Fibroblast of lung (primary cell): ENCODE measurements at regions not wholly inside any gene's neighbourhood (a gene's known extent, or its start where the extent isn't known, plus 50 kb on each side); places are given as distances from the start of the nearest gene placed in this dataset.
"Not testable (repeated sequence)": the region's sequence is repeated elsewhere in the genome, so short reads cannot be mapped to it uniquely, and the experiment has no call there.

Experiments used
- DNase-seq, 2 donors: peaks; one replicate each; pipeline versions ENCODE4 v3.0.0 to v3.0.0-alpha.2; 2010; ENCODE audit warnings: low read depth in 2 of 2
- H2AFZ ChIP-seq: 2 replicates; pipeline ENCODE4 v1.5.1; 2012; ENCODE audit warnings: low read length, control low read depth, inconsistent platforms
- H3K27ac ChIP-seq: 2 replicates; pipeline ENCODE4 v1.5.1; 2011; ENCODE audit warnings: low read length, control low read depth; ENCODE audit not compliant: insufficient read depth
- H3K27me3 ChIP-seq: 2 replicates; pipeline ENCODE4 v1.5.1; 2011; ENCODE audit warnings: mild to moderate bottlenecking, low read length; ENCODE audit not compliant: control insufficient read depth, insufficient read depth
- H3K36me3 ChIP-seq: 2 replicates; pipeline ENCODE4 v1.5.1; 2011; ENCODE audit warnings: low read length; ENCODE audit not compliant: control insufficient read depth, insufficient read depth
- H3K4me1 ChIP-seq: 2 replicates; pipeline ENCODE4 v1.5.1; 2011; ENCODE audit warnings: low read length; ENCODE audit not compliant: control insufficient read depth, insufficient read depth; ENCODE audit errors: extremely low read depth
- H3K4me2 ChIP-seq: 2 replicates; pipeline ENCODE4 v1.5.1; 2011; ENCODE audit warnings: low read length, control low read depth; ENCODE audit not compliant: insufficient read depth; ENCODE audit errors: extremely low read depth
- H3K4me3 ChIP-seq, 4 experiments: fragments of 200-600 bp in 1 of 4; sonication (generic) in 1 of 4; replicated peaks in 1 of 4; 2 replicates each; pipeline ENCODE4 v1.5.1; 2011 to 2016; ENCODE audit warnings: low read length in 4 of 4, low read depth in 3 of 4, mild to moderate bottlenecking in 3 of 4, control low read depth in 2 of 4, inconsistent platforms in 1 of 4, mixed read lengths in 1 of 4; ENCODE audit not compliant: insufficient read depth in 1 of 4; ENCODE audit errors: control extremely low read depth in 1 of 4
- H3K79me2 ChIP-seq: 2 replicates; pipeline ENCODE4 v1.5.1; 2012; ENCODE audit warnings: mild to moderate bottlenecking, low read length, inconsistent platforms; ENCODE audit not compliant: control insufficient read depth, insufficient read depth
- H3K9ac ChIP-seq: 2 replicates; pipeline ENCODE4 v1.5.1; 2011; ENCODE audit warnings: mild to moderate bottlenecking, low read length, control low read depth; ENCODE audit not compliant: insufficient read depth
- H3K9me3 ChIP-seq: 2 replicates; pipeline ENCODE4 v1.5.1; 2012; ENCODE audit warnings: low read depth, low read length; ENCODE audit not compliant: control insufficient read depth, insufficient read depth
- H4K20me1 ChIP-seq: 2 replicates; pipeline ENCODE4 v1.5.1; 2011; ENCODE audit warnings: low read length; ENCODE audit not compliant: control insufficient read depth, insufficient read depth; ENCODE audit errors: extremely low read depth
- EZH2 ChIP-seq: IDR thresholded peaks from 2 replicates; pipeline ENCODE4 v1.5.1; 2012; ENCODE audit warnings: low read length, control low read depth, mild to moderate bottlenecking; ENCODE audit errors: missing control alignments
- TF ChIP-seq, protein P1 (sequence below), 2 donors: IDR thresholded peaks in 1 of 2; conservative IDR thresholded peaks in 1 of 2; 1 replicate in 1 of 2; 2 replicates in 1 of 2; pipeline ENCODE4 v1.5.1; 2011 to 2012; ENCODE audit warnings: low read length in 2 of 2, control low read depth in 1 of 2, inconsistent platforms in 1 of 2, low read depth in 1 of 2, mild to moderate bottlenecking in 1 of 2

DNA sequence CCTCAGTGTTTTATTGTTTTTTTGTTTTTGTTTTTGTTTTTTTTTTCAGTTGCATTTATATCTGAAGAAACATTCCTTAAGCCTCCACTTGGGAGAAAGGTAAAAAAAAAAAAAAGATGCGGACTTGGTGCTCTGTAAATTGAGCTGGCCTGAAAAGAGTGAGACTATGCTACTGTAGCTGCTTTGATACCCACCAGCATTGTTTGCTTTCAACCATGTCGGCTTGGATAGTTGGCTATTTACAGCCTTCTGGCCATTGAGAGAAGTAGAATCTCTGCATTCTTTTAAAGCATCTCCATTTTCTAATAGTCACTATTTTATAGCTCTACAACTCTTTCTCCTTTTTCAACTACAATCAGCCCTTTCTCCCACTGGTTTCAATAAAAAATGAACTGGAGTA is 149.6 kb downstream of the ZIC4 start:
- Histone ChIP-seq H3K36me3 (no peaks in the 10 kb centered on the region), H3K79me2 (no peaks in the 10 kb centered on the region), H3K4me2 (no peak overlapping the region), H2AFZ (no peak overlapping the region), H3K4me3 (no peak overlapping the region), H3K9me3 (no peaks in the 10 kb centered on the region), H3K9ac (no peak overlapping the region), H4K20me1 (no peaks in the 10 kb centered on the region), H3K27ac (no peak overlapping the region), H3K4me1 (no peaks in the 10 kb centered on the region), H3K27me3 (no peaks in the 10 kb centered on the region)
- TF ChIP-seq EZH2: no peak
- TF ChIP-seq, protein P1, sequence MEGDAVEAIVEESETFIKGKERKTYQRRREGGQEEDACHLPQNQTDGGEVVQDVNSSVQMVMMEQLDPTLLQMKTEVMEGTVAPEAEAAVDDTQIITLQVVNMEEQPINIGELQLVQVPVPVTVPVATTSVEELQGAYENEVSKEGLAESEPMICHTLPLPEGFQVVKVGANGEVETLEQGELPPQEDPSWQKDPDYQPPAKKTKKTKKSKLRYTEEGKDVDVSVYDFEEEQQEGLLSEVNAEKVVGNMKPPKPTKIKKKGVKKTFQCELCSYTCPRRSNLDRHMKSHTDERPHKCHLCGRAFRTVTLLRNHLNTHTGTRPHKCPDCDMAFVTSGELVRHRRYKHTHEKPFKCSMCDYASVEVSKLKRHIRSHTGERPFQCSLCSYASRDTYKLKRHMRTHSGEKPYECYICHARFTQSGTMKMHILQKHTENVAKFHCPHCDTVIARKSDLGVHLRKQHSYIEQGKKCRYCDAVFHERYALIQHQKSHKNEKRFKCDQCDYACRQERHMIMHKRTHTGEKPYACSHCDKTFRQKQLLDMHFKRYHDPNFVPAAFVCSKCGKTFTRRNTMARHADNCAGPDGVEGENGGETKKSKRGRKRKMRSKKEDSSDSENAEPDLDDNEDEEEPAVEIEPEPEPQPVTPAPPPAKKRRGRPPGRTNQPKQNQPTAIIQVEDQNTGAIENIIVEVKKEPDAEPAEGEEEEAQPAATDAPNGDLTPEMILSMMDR (conservative IDR thresholded peaks at IDR 0.05 in 1 of 2, IDR thresholded peaks at IDR 0.05 in 1 of 2; ENCODE audit: low read depth in 1 of 2, low read length in 2 of 2): no peak
- DNase-seq: no peak

DNA sequence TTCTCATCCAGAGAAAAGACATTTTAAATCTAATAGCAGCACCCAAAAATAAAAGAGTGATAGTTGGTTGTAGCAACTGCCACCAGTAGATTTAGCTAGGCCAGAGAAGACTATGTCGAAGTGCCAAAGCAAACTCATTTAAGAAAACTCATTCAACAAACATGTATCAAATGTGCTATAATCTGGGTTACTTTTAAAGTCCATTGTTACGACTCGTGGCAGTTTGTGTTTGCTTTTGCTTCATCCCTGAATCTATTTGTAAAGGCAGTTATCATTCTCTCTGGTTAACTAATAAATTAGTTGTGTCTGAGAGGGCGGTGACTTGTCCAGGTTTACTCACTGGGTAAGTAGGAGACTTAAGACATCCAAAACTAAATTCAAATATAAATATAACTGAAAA is 159.4 kb downstream of the ZIC4 start:
- Histone ChIP-seq H3K4me3 (no peak overlapping the region), H4K20me1 (no peaks in the 10 kb centered on the region), H3K9ac (no peak overlapping the region), H3K27ac (no peak overlapping the region), H2AFZ (no peak overlapping the region), H3K4me1 (no peaks in the 10 kb centered on the region), H3K4me2 (no peak overlapping the region), H3K27me3 (no peaks in the 10 kb centered on the region), H3K36me3 (no peaks in the 10 kb centered on the region), H3K79me2 (no peaks in the 10 kb centered on the region), H3K9me3 (no peaks in the 10 kb centered on the region)
- TF ChIP-seq, protein P1 (conservative IDR thresholded peaks at IDR 0.05 in 1 of 2, IDR thresholded peaks at IDR 0.05 in 1 of 2; ENCODE audit: low read depth in 1 of 2, low read length in 2 of 2): no peak
- TF ChIP-seq EZH2: no peak
- no peak for DNase-seq

DNA sequence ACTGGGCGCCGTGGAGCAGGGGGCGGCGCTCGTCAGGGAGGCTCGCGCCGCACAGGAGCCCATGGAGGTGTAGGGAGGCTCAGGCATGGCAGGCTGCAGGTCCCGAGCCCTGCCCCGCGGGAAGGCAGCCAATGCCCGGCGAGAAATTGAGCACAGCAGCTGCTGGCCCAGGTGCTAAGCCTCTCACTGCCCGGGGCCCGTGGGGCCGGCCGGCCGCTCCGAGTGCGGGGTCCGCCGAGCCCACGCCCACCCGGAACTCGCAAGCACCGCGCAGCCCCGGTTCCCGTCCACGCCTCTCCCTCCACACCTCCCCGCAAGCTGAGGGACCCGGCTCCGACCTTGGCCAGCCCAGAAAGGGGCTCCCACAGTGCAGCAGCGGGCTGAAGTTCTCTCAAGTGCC is 160.7 kb downstream of the ZIC4 start:
- H3K79me2 ChIP-seq, H3K9me3 ChIP-seq, H3K36me3 ChIP-seq, H3K4me2 ChIP-seq, H3K9ac ChIP-seq, DNase-seq, H3K27ac ChIP-seq, H4K20me1 ChIP-seq, H3K4me1 ChIP-seq, H3K4me3 ChIP-seq, H2AFZ ChIP-seq, H3K27me3 ChIP-seq: not testable (repeated sequence)

DNA sequence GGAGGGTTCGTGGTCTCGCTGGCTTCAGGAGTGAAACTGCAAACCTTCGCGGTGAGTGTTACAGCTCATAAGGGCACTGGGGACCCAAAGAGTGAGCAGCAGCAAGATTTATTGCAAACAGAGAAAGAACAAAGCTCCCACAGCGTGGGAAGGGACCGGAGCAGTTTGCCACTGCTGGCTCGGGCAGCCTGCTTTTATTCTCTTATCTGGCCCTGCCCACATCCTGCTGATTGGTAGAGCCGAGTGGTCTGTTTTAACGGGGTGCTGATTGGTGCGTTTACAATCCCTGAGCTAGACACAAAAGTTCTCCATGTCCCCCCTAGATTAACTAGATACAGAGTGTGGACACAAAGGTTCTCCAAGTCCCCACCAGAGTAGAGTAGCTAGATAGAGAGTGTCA is 161.3 kb downstream of the ZIC4 start:
- H3K4me2 ChIP-seq, H3K27ac ChIP-seq, H3K4me1 ChIP-seq, DNase-seq, H4K20me1 ChIP-seq, H3K9me3 ChIP-seq, H3K36me3 ChIP-seq, H3K9ac ChIP-seq, H3K79me2 ChIP-seq, H2AFZ ChIP-seq, H3K4me3 ChIP-seq, H3K27me3 ChIP-seq: not testable (repeated sequence)
